Vagina (tissue), 2 donors: ENCODE measurements at regions not wholly inside any gene's neighbourhood (a gene's known extent, or its start where the extent isn't known, plus 50 kb on each side); places are given as distances from the start of the nearest gene placed in this dataset.

Experiments used
- DNase-seq, 2 donors: peaks; one replicate each; pipeline ENCODE4 v3.0.0-alpha.2; 2017; ENCODE audit errors: extremely low spot score in 2 of 2
- H3K27ac ChIP-seq: fragments of 200-600 bp; sonication (generic); one replicate; pipeline ENCODE4 v1.5.1; 2019
- H3K27me3 ChIP-seq: fragments of 200-600 bp; sonication (generic); one replicate; pipeline ENCODE4 v1.5.1; 2019
- H3K36me3 ChIP-seq, 2 donors: fragments of 200-600 bp; sonication (generic); one replicate each; pipeline ENCODE4 v1.5.1; 2017 to 2019
- H3K4me1 ChIP-seq: fragments of 200-600 bp; sonication (generic); one replicate; pipeline ENCODE4 v1.5.1; 2019
- H3K4me3 ChIP-seq, 2 donors: fragments of 200-600 bp; sonication (generic); 1 replicate in 1 of 2; 2 replicates in 1 of 2; pipeline ENCODE4 v1.5.1; 2016 to 2019
- H3K9me3 ChIP-seq: fragments of 200-600 bp; sonication (generic); one replicate; pipeline ENCODE4 v1.5.1; 2019
- POLR2A ChIP-seq, 2 donors: fragments of 450-650 bp; IDR thresholded peaks; one replicate each; pipeline ENCODE4 v1.6.1; 2017; ENCODE audit warnings: antibody characterized with exemption in 2 of 2, mild to moderate bottlenecking in 2 of 2, moderate library complexity in 2 of 2
- POLR2AphosphoS5 ChIP-seq, 2 donors: sonication (generic); formaldehyde crosslinking; IDR thresholded peaks; one replicate each; pipeline ENCODE4 v1.9.0; 2017; ENCODE audit warnings: antibody characterized with exemption in 2 of 2, mild to moderate bottlenecking in 2 of 2, low read depth in 1 of 2; ENCODE audit not compliant: insufficient read depth in 1 of 2
- intact Hi-C: fragments of 100-400 bp; cut with DNase I; formaldehyde crosslinking; loops from one replicate; pipeline ENCODE4 v1.15.1; 2023
- TF ChIP-seq, protein P1 (sequence below), 3 experiments: fragments of 450-650 bp in 2 of 3; fragments of 200-600 bp in 1 of 3; sonication (generic) in 1 of 3; IDR thresholded peaks; one replicate each; pipeline ENCODE4 v1.5.1; 2017 to 2019; ENCODE audit warnings: antibody characterized with exemption in 3 of 3, mild to moderate bottlenecking in 2 of 3, moderate library complexity in 2 of 3

DNA sequence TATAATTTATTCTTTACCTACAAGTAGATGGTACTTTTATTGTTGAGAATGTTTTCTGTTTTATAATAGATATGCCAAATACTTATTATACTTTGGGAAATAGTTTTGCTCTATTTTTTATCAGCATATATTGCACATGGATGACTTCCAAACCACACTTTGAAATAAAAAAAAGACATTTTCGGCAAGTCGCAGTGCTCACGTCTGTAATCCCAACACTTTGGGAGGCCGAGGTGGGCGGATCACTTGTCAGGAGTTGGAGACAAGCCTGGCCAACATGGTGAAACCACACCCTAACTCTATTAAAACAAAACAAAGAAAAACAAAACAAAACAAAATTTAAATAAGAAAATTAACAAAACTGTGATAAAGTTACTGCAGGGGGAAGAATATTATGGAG lies 983.9 kb upstream of the CNTN5 start:
- no peak for TF ChIP-seq POLR2A (IDR thresholded peaks at IDR 0.05)
- no peak for TF ChIP-seq POLR2AphosphoS5 (IDR thresholded peaks at IDR 0.05; ENCODE audit: insufficient read depth in 1 of 2, low read depth in 1 of 2)
- TF ChIP-seq, protein P1, sequence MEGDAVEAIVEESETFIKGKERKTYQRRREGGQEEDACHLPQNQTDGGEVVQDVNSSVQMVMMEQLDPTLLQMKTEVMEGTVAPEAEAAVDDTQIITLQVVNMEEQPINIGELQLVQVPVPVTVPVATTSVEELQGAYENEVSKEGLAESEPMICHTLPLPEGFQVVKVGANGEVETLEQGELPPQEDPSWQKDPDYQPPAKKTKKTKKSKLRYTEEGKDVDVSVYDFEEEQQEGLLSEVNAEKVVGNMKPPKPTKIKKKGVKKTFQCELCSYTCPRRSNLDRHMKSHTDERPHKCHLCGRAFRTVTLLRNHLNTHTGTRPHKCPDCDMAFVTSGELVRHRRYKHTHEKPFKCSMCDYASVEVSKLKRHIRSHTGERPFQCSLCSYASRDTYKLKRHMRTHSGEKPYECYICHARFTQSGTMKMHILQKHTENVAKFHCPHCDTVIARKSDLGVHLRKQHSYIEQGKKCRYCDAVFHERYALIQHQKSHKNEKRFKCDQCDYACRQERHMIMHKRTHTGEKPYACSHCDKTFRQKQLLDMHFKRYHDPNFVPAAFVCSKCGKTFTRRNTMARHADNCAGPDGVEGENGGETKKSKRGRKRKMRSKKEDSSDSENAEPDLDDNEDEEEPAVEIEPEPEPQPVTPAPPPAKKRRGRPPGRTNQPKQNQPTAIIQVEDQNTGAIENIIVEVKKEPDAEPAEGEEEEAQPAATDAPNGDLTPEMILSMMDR (IDR thresholded peaks at IDR 0.05): no peak
- Histone ChIP-seq H3K4me3 (no peak overlapping the region), H3K4me1 (no peaks in the 10 kb centered on the region), H3K36me3 (no peaks in the 10 kb centered on the region), H3K27ac (no peak overlapping the region), H3K9me3 (no peaks in the 10 kb centered on the region), H3K27me3 (no peaks in the 10 kb centered on the region)
- intact Hi-C loops: no loop called here
- DNase-seq: no peak

DNA sequence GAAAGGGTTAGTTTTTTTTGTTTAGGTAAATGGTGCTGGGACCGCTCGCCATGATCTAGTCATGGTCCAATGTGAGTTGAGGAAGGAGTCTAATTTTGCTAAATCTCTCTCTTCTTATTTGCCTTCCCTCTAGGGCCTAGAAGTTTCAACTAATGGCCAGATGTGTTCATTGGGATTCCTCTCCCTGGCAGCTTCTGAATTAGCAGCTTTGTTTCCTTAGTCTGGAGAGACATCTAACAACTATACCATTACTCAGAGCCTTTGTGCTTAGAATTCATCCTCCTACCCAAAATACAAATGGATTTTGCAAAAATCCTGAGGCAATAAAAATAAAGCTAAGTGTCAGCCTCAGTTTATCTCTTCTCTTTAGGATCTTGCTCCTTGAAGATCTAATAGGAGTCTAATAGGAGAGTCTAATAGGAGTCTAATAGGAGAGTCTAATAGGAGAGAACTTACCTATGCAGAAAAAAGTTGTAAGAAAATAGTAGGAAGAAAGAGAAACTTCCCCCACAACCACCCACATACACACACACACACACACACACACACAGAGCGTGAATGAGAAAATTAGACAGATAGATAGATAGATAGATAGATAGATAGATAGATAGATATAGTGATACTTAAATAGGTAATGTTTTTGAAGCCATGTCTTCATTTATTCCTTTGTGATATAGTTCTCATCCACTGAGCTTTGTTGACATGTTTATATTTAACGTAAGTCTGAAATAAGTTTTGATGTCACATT lies 980.5 kb upstream of the CNTN5 start:
- Histone ChIP-seq H3K36me3 (no peaks in the 10 kb centered on the region), H3K4me1 (no peaks in the 10 kb centered on the region), H3K4me3 (no peak overlapping the region), H3K9me3 (no peaks in the 10 kb centered on the region), H3K27me3 (no peaks in the 10 kb centered on the region), H3K27ac (no peak overlapping the region)
- intact Hi-C loops: no loop called here
- TF ChIP-seq, protein P1 (IDR thresholded peaks at IDR 0.05): no peak
- TF ChIP-seq POLR2AphosphoS5 (IDR thresholded peaks at IDR 0.05; ENCODE audit: insufficient read depth in 1 of 2, low read depth in 1 of 2): no peak
- no peak for TF ChIP-seq POLR2A (IDR thresholded peaks at IDR 0.05)
- DNase-seq: no peak

DNA sequence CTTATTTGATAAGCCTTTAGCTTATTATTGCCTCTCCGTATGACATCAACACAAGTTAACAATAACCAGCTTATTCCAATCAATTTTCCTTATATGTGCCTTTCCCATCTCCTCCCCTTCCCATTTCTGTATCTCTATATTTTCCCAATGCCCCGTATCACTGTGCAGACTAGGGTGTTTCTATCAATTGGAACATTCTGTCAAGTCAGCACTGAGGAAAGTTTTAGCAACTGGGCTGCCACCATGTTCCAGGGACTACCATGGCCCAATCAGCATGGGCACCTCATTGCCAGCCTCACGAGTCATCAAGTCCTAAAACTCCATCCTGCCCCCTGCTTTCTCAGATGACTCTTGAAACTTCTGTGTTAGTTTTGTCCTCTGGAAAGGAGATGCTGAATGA lies 973.1 kb upstream of the CNTN5 start:
- Histone ChIP-seq H3K36me3 (no peaks in the 10 kb centered on the region), H3K27ac (no peak overlapping the region), H3K9me3 (no peaks in the 10 kb centered on the region), H3K4me3 (no peak overlapping the region), H3K27me3 (no peaks in the 10 kb centered on the region), H3K4me1 (no peaks in the 10 kb centered on the region)
- intact Hi-C loops: no loop called here
- TF ChIP-seq POLR2AphosphoS5 (IDR thresholded peaks at IDR 0.05; ENCODE audit: insufficient read depth in 1 of 2, low read depth in 1 of 2): no peak
- TF ChIP-seq, protein P1 (IDR thresholded peaks at IDR 0.05): no peak
- TF ChIP-seq POLR2A (IDR thresholded peaks at IDR 0.05): no peak
- DNase-seq: no peak

DNA sequence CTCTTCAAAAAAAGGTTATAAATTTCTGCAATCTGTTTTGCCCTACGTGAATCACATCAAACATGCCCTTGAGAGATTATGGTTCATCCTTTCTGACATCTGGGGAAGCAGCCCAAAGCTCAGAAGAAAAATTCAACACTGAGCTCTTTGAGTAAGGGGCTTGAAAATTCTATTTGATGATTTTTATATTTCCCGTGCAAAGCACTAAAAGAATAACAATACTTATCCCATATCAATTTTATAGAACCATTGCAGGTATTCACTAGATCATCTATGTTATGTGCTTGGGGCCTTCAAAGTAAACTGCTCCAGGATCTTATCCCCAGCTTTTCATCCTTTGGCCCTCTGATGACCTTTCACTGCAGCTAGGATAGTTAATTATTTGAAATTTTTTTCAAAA lies 966.9 kb upstream of the CNTN5 start:
- H3K4me1 ChIP-seq: no peaks in the 10 kb centered on the region
- no peak overlapping the region for H3K4me3 ChIP-seq
- intact Hi-C loops: no loop called here
- H3K27ac ChIP-seq: no peak overlapping the region
- H3K36me3 ChIP-seq: no peaks in the 10 kb centered on the region
- no peaks in the 10 kb centered on the region for H3K27me3 ChIP-seq
- no peaks in the 10 kb centered on the region for H3K9me3 ChIP-seq
- DNase-seq: no peak
- TF ChIP-seq, protein P1 (IDR thresholded peaks at IDR 0.05): no peak
- TF ChIP-seq POLR2AphosphoS5 (IDR thresholded peaks at IDR 0.05; ENCODE audit: insufficient read depth in 1 of 2, low read depth in 1 of 2): no peak
- TF ChIP-seq POLR2A (IDR thresholded peaks at IDR 0.05): no peak

DNA sequence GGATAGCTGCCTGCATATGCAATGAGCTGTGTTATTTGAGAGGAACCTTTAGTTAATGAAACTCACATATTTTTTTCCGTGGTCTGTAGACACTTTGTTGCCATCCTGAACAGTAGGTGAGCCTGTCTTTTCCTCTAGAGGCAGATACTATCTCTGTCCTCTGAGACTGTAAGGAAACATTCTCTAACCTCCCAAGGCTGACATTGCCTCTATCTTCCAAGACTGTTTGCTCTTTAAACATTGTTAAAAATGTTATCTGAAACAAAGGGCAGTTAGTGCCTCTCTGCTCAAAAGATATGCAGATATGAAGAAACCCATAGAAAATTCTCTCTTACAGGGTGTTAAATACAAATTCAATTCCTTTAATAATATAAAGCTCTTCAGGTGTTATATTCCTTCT lies 963.8 kb upstream of the CNTN5 start:
- Histone ChIP-seq H3K4me1 (no peaks in the 10 kb centered on the region), H3K9me3 (no peaks in the 10 kb centered on the region), H3K27ac (no peak overlapping the region), H3K36me3 (no peaks in the 10 kb centered on the region), H3K4me3 (no peak overlapping the region), H3K27me3 (no peaks in the 10 kb centered on the region)
- no peak for DNase-seq
- TF ChIP-seq POLR2AphosphoS5 (IDR thresholded peaks at IDR 0.05; ENCODE audit: insufficient read depth in 1 of 2, low read depth in 1 of 2) (no peak), POLR2A (IDR thresholded peaks at IDR 0.05) (no peak)
- TF ChIP-seq, protein P1 (IDR thresholded peaks at IDR 0.05): no peak
- intact Hi-C loops: no loop called here
